Liver (tissue), 7 donors: ENCODE measurements at regions not wholly inside any gene's neighbourhood (a gene's known extent, or its start where the extent isn't known, plus 50 kb on each side); places are given as distances from the start of the nearest gene placed in this dataset.
"Not testable (repeated sequence)": the region's sequence is repeated elsewhere in the genome, so short reads cannot be mapped to it uniquely, and the experiment has no call there.

ENCODE experiments used
- DNase-seq: peaks from one replicate; pipeline ENCODE4 v3.0.0-alpha.2; 2017; ENCODE audit warnings: low spot score
- H3K27ac ChIP-seq, 2 donors: one replicate each; pipeline ENCODE4 v1.7.0; 2013; ENCODE audit warnings: inconsistent platforms in 2 of 2, low read length in 2 of 2, control low read depth in 1 of 2, low read depth in 1 of 2, mild to moderate bottlenecking in 1 of 2
- H3K27me3 ChIP-seq, 4 donors: one replicate each; pipeline versions ENCODE4 v1.6.1 to v1.7.0; 2013; ENCODE audit warnings: low read length in 3 of 4, inconsistent platforms in 1 of 4, mild to moderate bottlenecking in 1 of 4, moderate library complexity in 1 of 4; ENCODE audit not compliant: control insufficient read depth in 4 of 4, insufficient read depth in 4 of 4
- H3K36me3 ChIP-seq, 4 donors: one replicate each; pipeline versions ENCODE4 v1.6.1 to v1.7.0; 2013; ENCODE audit warnings: low read length in 3 of 4, mild to moderate bottlenecking in 3 of 4, low read depth in 1 of 4, moderate library complexity in 1 of 4; ENCODE audit not compliant: control insufficient read depth in 4 of 4, insufficient read depth in 3 of 4
- H3K4me1 ChIP-seq, 4 donors: one replicate each; pipeline versions ENCODE4 v1.6.1 to v1.7.0; 2013; ENCODE audit warnings: low read length in 3 of 4, mild to moderate bottlenecking in 3 of 4, moderate library complexity in 1 of 4; ENCODE audit not compliant: control insufficient read depth in 4 of 4, insufficient read depth in 4 of 4
- H3K4me3 ChIP-seq, 3 donors: one replicate each; pipeline versions ENCODE4 v1.6.1 to v1.7.0; 2013; ENCODE audit warnings: low read length in 3 of 3, control low read depth in 1 of 3, low read depth in 1 of 3, mild to moderate bottlenecking in 1 of 3
- H3K9ac ChIP-seq, 2 donors: one replicate each; pipeline ENCODE4 v1.7.0; 2013; ENCODE audit warnings: low read length in 2 of 2, mild to moderate bottlenecking in 2 of 2, moderate library complexity in 2 of 2, control low read depth in 1 of 2, low read depth in 1 of 2
- H3K9me3 ChIP-seq, 4 donors: one replicate each; pipeline versions ENCODE4 v1.6.1 to v1.7.0; 2013; ENCODE audit warnings: low read length in 3 of 4; ENCODE audit not compliant: control insufficient read depth in 4 of 4
- EGR1 ChIP-seq, 2 donors: IDR thresholded peaks; 2 replicates each; pipeline ENCODE4 v1.6.1; 2016 to 2018; ENCODE audit warnings: antibody characterized with exemption in 2 of 2, low read depth in 2 of 2
- FOXA1 ChIP-seq: IDR thresholded peaks from 2 replicates; pipeline ENCODE4 v1.6.1; 2016; ENCODE audit warnings: antibody characterized with exemption
- FOXA2 ChIP-seq: IDR thresholded peaks from 2 replicates; pipeline ENCODE4 v1.6.1; 2016; ENCODE audit warnings: antibody characterized with exemption
- GABPA ChIP-seq, 2 donors: IDR thresholded peaks in 1 of 2; conservative IDR thresholded peaks in 1 of 2; 2 replicates each; pipeline ENCODE4 v1.6.1; 2016; ENCODE audit warnings: antibody characterized with exemption in 2 of 2, mild to moderate bottlenecking in 1 of 2, moderate library complexity in 1 of 2
- HNF4A ChIP-seq, 2 donors: conservative IDR thresholded peaks; 2 replicates each; pipeline ENCODE4 v1.6.1; 2016; ENCODE audit warnings: antibody characterized with exemption in 2 of 2, mild to moderate bottlenecking in 2 of 2
- HNF4G ChIP-seq: IDR thresholded peaks from 2 replicates; pipeline ENCODE4 v1.6.1; 2016; ENCODE audit warnings: antibody characterized with exemption
- MAX ChIP-seq: IDR thresholded peaks from 2 replicates; pipeline ENCODE4 v1.6.1; 2016; ENCODE audit warnings: antibody characterized with exemption
- NR2F2 ChIP-seq: IDR thresholded peaks from 2 replicates; pipeline ENCODE4 v1.6.1; 2016; ENCODE audit warnings: antibody characterized with exemption
- RAD21 ChIP-seq, 2 donors: IDR thresholded peaks; 2 replicates each; pipeline ENCODE4 v1.6.1; 2016; ENCODE audit warnings: antibody characterized with exemption in 2 of 2, mild to moderate bottlenecking in 2 of 2
- RXRA ChIP-seq, 2 donors: IDR thresholded peaks; 2 replicates each; pipeline ENCODE4 v1.6.1; 2017 to 2018; ENCODE audit warnings: antibody characterized with exemption in 2 of 2, mild to moderate bottlenecking in 1 of 2
- SP1 ChIP-seq: IDR thresholded peaks from 2 replicates; pipeline ENCODE4 v1.6.1; 2018; ENCODE audit warnings: antibody characterized with exemption, mild to moderate bottlenecking
- YY1 ChIP-seq: IDR thresholded peaks from 2 replicates; pipeline ENCODE4 v1.6.1; 2016; ENCODE audit warnings: antibody characterized with exemption, mild to moderate bottlenecking
- WGBS: extraction: QIAGEN DNeasy Blood & Tissue Kit; methylation state at CpG from one replicate; pipeline ENCODE4 v1.1.7; 2013; 5-methylcytosine and 5-hydroxymethylcytosine counted together
- TF ChIP-seq, protein P1 (sequence below): IDR thresholded peaks from 2 replicates; pipeline ENCODE4 v1.6.1; 2016; ENCODE audit warnings: antibody characterized with exemption
- TF ChIP-seq, protein P2 (sequence below): IDR thresholded peaks from 2 replicates; pipeline ENCODE4 v1.6.1; 2016; ENCODE audit warnings: antibody characterized with exemption
- donor health status: healthy.
- donor health status: healthy.
- donor health status: healthy.
- donor health status: healthy.

DNA sequence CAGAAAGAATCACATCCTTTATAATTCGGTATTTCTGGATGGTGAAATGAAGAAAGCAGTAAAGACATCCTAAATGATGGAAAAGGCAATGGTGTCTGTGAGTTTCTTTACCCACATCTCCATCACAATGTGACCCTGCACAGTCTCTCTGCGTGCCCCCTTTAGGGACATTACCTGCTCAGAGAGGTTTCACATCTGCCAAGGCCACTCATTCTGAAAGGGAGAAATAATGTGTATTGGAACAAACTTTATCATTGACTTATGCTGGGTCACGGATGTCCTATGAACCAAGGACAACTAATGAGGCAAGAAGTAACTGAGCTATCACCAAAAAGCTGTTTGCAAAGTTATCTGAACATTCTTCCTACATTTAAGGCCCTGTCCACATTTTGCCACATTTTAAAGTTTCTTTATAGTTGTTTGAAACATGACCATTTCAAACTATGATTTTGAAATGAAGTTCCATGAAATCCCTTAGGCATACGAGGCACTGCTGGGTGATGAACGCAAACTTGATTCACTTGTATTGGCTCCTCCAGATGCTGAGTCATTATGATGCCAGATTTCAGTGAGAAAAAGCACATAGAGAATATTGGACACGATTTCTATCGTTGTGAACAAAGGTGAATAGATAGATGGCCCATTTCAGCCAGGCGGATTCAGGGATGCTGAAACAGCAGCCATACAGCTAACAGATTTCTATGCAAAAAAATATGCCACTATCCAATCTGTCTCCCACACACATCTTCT lies 63.5 kb upstream of the HMGB1 start (continued):
- TF ChIP-seq MAX: no peak

DNA sequence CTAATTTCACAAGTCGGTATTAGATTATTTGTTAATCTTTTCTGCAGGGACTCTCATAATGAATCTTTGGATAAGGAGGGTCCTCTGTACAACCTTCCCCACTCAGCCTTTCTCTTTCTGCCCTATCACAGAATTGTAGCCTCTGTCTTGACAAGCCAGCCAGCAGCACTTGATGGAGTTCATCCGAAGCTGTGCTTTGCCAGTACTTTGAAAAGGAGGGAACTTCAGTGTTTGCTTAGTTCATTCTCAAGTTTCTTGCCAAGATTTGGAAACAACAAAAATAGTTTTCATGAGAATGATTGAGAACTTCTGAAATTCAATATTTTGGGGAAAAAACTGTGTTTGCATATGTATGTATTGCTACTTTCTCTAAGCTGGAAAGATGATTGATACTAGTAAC lies 69.3 kb upstream of the HMGB1 start:
- no peak for TF ChIP-seq GABPA (IDR thresholded peaks at IDR 0.05 in 1 of 2, conservative IDR thresholded peaks at IDR 0.05 in 1 of 2)
- TF ChIP-seq, protein P1, sequence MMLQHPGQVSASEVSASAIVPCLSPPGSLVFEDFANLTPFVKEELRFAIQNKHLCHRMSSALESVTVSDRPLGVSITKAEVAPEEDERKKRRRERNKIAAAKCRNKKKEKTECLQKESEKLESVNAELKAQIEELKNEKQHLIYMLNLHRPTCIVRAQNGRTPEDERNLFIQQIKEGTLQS: no peak
- no peak for TF ChIP-seq YY1
- Histone ChIP-seq H3K9ac (no peak overlapping the region), H3K27me3 (no peaks in the 10 kb centered on the region), H3K36me3 (no peaks in the 10 kb centered on the region), H3K9me3 (no peaks in the 10 kb centered on the region), H3K27ac (no peak overlapping the region), H3K4me1 (no peaks in the 10 kb centered on the region), H3K4me3 (no peak overlapping the region)
- no peak for DNase-seq
- WGBS: 81% methylated on average over 2 of the region's 2 CpGs

- Histone ChIP-seq H3K4me3 (no peak overlapping the region), H3K27me3 (no peaks in the 10 kb centered on the region), H3K27ac (no peak overlapping the region), H3K4me1 (no peaks in the 10 kb centered on the region), H3K36me3 (no peaks in the 10 kb centered on the region), H3K9me3 (no peaks in the 10 kb centered on the region), H3K9ac (no peak overlapping the region)
- no peak for DNase-seq
- TF ChIP-seq RXRA (IDR thresholded peaks at IDR 0.05) (no peak), HNF4G (no peak), HNF4A (conservative IDR thresholded peaks at IDR 0.05) (no peak), RAD21 (IDR thresholded peaks at IDR 0.05) (no peak), GABPA (IDR thresholded peaks at IDR 0.05 in 1 of 2, conservative IDR thresholded peaks at IDR 0.05 in 1 of 2) (no peak), MAX (no peak), FOXA1 (no peak), EGR1 (IDR thresholded peaks at IDR 0.05; ENCODE audit: low read depth in 2 of 2) (no peak), YY1 (no peak), FOXA2 (no peak), SP1 (no peak), NR2F2 (no peak)
- TF ChIP-seq, protein P2, sequence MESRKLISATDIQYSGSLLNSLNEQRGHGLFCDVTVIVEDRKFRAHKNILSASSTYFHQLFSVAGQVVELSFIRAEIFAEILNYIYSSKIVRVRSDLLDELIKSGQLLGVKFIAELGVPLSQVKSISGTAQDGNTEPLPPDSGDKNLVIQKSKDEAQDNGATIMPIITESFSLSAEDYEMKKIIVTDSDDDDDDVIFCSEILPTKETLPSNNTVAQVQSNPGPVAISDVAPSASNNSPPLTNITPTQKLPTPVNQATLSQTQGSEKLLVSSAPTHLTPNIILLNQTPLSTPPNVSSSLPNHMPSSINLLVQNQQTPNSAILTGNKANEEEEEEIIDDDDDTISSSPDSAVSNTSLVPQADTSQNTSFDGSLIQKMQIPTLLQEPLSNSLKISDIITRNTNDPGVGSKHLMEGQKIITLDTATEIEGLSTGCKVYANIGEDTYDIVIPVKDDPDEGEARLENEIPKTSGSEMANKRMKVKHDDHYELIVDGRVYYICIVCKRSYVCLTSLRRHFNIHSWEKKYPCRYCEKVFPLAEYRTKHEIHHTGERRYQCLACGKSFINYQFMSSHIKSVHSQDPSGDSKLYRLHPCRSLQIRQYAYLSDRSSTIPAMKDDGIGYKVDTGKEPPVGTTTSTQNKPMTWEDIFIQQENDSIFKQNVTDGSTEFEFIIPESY: no peak
- WGBS: 97% methylated on average over 2 of the region's 2 CpGs
Observed at GRCh38 chr13:30545320-30545719, 72.4 kb upstream of the USPL1 start.

DNA sequence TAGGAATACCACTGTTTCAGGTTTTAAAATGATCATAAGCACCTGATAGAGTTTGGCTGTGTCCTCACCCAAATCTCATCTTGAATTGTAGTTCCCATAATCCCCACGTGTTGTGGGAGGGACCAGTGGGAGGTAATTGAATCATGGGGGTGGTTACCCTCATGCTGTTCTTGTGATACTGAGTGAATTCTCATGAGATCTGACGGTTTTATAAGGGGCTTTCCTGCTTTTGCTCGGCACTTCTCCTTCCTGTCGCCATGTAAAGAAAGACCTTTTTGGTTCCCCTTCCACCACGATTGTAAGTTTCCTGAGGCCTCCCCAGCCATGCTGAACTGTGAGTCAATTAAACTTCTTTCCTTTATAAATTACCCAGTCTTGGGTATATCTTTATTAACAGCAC lies 69.7 kb upstream of the USPL1 start:
- not testable (repeated sequence) for H3K9ac ChIP-seq, H3K27me3 ChIP-seq
- WGBS: 75% methylated on average over 5 of the region's 5 CpGs

More for the DNA sequence above, 69.7 kb upstream of the USPL1 start:
- not testable (repeated sequence) for H3K27ac ChIP-seq, H3K36me3 ChIP-seq, DNase-seq, H3K9me3 ChIP-seq, H3K4me1 ChIP-seq, H3K4me3 ChIP-seq
